Spleen (tissue), 7 donors: ENCODE measurements at regions not wholly inside any gene's neighbourhood (a gene's known extent, or its start where the extent isn't known, plus 50 kb on each side); places are given as distances from the start of the nearest gene placed in this dataset.

Experiments
- CTCF ChIP-seq, 11 experiments: fragments of 200-600 bp in 7 of 11; fragments of 450-650 bp in 4 of 11; sonication (generic) in 4 of 11; IDR thresholded peaks in 8 of 11; conservative IDR thresholded peaks in 3 of 11; 1 replicate in 7 of 11; 2 replicates in 4 of 11; pipeline versions ENCODE4 v1.4.0 to v1.8.0; 2016 to 2021; ENCODE audit warnings: antibody characterized with exemption in 11 of 11, inconsistent platforms in 4 of 11, mild to moderate bottlenecking in 1 of 11
- POLR2AphosphoS5 ChIP-seq, 3 donors: sonication (generic); formaldehyde crosslinking; IDR thresholded peaks; one replicate each; pipeline ENCODE4 v1.5.1; 2017; ENCODE audit warnings: antibody characterized with exemption in 3 of 3
- donor health status: DM: no; HTN: no; CAD: no; lungs with moderate emphysema.
- donor health status: DM: no; HTN: no; CAD: no.
- donor health status: DM: no; HTN: no; CAD: no.

DNA sequence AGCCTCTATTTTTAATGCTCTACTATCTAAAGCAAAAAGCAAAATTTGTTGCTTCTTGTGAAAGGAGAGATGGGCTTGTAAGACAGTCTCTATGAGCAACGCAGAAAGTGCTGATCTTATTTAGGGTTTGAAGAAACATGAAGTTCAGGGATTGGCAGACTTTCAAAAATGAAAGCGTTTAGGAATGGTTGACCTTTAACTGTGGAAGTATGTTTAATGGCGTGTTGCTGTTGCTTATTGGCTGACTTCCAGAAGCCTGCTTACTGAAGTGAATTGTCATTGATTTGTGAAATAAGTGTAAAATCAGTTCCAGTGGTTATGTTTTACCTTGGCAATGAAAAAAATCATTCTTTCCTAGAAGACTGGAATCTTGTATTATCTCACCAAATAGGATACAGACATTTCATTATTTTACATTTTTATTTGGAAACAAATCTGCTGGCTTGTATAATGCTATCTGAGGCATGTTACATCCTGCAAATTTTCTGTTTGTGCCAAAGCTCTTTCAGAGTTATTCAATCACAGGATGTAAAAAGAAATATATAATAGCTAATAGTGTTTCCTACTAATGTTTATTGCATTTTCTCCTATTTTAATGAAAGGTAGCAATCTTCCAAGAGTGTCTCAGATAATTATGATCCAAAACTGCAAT lies 221.3 kb upstream of the SLITRK6 start:
- no peak for TF ChIP-seq POLR2AphosphoS5 (IDR thresholded peaks at IDR 0.05)
- TF ChIP-seq CTCF (IDR thresholded peaks at IDR 0.05 in 8 of 11, conservative IDR thresholded peaks at IDR 0.05 in 3 of 11), result no peak
